CD4-positive, alpha-beta T cell treated with Interleukin-4 for 4 hours (primary cell): ENCODE measurements at regions not wholly inside any gene's neighbourhood (a gene's known extent, or its start where the extent isn't known, plus 50 kb on each side); places are given as distances from the start of the nearest gene placed in this dataset.
"Not testable (repeated sequence)": the region's sequence is repeated elsewhere in the genome, so short reads cannot be mapped to it uniquely, and the experiment has no call there.

Experiments
- DNase-seq: peaks from one replicate; pipeline ENCODE4 v3.0.0-alpha.2; 2020

- DNase-seq: no peak
Observed at GRCh38 chrX:9390121-9390520, 74.7 kb upstream of the TBL1X start.

- no peak for DNase-seq
Observed at GRCh38 chrX:9390693-9391368, 74.0 kb upstream of the TBL1X start.

DNA sequence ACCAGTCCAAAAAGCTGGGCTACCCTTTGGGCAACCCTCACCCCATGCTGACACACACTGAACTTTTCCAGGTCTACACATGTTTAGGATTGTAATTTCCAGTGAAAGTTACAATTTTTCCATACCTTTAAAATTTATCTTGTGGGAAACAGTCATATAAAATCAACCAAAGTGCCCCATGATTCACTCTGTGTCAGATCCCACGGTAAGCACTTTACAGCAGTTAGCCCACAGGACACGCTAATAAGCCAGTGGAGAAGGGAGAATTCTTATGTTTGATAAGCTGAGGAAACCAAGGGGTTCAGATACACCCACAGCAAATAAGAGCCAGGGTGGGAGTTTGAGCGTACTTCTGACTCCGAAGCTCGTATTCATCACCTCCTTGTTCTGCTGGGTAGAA lies 72.4 kb upstream of the TBL1X start:
- no peak for DNase-seq

DNA sequence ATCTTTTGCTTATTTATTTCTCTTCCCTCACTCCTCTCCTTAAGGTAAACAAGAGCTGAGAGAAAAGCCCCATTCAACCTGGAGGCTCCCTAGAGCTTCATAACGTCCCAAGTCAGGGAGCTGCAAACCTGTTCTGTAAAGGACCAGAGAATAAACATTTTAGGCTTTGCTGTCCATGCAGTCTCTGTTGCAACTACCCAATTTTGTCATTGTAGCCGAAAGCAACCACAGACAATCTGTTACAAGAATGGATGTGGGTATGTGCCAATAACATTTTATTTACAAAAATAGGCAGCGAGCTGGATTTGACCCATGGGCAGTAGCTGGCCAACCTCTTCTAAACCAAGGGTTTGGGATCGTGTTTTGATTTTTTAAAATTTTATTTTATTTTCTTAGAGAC lies 71.3 kb upstream of the TBL1X start:
- DNase-seq: no peak

DNA sequence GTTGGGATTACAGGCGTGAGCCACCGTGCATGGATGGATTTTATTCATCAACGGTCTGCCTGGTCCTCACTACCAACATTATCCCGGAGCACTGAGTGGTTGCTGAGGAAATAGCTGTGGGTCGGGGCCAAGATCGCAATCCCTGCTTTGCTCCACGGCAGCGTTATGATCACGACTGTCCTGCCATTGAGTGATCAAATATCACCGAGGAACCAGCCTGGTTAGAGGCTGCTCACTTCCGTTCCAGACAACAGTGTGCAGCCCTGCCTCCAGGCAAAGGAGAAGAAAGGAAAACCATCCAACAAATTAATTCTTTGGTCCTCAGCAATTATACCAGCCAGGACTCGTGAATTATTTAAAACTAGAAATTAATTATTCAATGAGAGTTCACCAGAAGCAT lies 70.6 kb upstream of the TBL1X start:
- no peak for DNase-seq

- no peak for DNase-seq
Observed at GRCh38 chrX:9396930-9397329, 67.9 kb upstream of the TBL1X start.

- no peak for DNase-seq
Observed at GRCh38 chrX:9401051-9401450, 63.8 kb upstream of the TBL1X start.

DNA sequence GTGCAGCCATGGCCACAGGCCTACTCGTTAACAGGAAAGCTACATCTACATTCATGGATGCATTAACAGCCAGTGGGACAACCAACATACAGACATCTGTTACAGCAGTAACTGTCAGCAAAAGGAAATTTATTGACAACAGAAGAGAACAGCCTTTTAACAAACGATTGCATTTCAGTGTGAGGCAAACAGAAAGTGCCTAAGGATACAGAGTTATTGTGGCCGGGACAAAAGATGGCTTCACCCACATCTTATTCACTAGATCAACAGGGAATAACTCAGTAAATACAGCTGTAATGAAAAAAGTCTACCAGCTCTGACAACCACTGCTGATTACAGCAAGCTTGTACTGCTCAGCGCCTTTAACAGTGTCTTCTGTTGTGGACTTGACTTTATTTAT lies 61.5 kb upstream of the TBL1X start:
- no peak for DNase-seq

- not testable (repeated sequence) for DNase-seq
Observed at GRCh38 chrX:9405635-9406034, 59.2 kb upstream of the TBL1X start.

DNA sequence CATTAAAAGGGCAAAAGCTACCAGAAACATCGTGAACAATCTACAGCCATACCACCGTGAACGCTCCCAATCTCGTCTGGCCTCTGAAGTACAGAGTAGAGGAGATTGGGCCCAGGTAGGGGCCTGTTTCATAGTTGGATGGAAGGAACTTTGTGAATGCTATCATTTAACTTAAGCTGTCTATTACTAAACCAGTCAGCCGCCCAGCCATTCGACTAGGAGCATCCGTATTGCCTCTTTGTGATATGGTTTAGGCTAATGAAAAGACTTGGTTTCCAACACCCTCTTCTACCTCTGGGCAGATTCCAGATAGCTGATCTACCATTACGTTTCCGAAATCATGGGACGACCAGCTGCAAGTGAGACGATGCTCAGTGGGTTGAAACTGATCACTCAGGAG lies 54.0 kb upstream of the TBL1X start:
- not testable (repeated sequence) for DNase-seq

DNA sequence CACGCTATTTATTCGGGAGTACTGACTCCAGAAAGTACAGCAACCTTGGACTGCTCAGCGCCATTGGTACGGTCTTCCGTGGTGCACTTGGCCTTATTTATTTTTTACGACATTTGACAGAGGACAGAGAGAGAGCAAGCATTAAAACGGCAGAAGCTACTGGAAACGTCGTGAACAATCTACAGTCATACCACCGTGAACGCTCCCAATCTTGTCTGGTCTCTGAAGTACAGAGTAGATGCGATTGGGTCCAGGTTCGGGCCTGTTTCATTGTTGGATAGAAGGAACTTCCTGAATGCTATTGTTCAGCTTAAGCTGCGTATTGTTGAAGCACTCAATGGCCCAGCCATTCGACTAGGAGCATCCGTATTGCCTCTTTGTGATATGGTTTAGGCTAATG lies 53.2 kb upstream of the TBL1X start:
- not testable (repeated sequence) for DNase-seq

DNA sequence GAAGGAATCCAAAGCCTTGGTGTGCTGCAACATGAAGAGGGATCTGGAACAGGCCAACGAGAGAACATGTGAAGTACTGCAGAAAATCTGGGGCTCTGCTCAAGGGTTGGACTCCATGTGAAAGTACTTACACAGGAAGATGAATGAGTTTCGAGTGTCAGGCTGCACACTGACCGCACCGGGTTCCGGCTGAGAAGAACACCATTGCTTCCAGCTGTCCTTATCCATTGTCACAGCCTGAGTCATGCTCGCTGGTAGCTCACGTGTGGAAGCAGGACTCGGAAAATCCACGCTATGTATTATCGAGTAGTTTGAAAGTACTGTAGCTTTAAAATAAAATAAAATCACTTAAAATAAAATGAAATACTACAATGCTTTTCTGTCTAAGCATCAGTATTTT lies 50.4 kb upstream of the TBL1X start:
- no peak for DNase-seq
